22Rv1 (cell line): ENCODE measurements at regions not wholly inside any gene's neighbourhood (a gene's known extent, or its start where the extent isn't known, plus 50 kb on each side); places are given as distances from the start of the nearest gene placed in this dataset.

Experiments used
- H3K27ac ChIP-seq: fragments of 450-650 bp; 2 replicates; pipeline ENCODE4 v1.5.1; 2017
- ZFX ChIP-seq: fragments of 450-650 bp; IDR thresholded peaks from 2 replicates; pipeline ENCODE4 v1.6.1; 2017; ENCODE audit warnings: antibody characterized with exemption, borderline replicate concordance
- TF ChIP-seq, protein P1 (sequence below): fragments of 450-650 bp; IDR thresholded peaks from 2 replicates; pipeline ENCODE4 v1.5.1; 2017; ENCODE audit warnings: mild to moderate bottlenecking

DNA sequence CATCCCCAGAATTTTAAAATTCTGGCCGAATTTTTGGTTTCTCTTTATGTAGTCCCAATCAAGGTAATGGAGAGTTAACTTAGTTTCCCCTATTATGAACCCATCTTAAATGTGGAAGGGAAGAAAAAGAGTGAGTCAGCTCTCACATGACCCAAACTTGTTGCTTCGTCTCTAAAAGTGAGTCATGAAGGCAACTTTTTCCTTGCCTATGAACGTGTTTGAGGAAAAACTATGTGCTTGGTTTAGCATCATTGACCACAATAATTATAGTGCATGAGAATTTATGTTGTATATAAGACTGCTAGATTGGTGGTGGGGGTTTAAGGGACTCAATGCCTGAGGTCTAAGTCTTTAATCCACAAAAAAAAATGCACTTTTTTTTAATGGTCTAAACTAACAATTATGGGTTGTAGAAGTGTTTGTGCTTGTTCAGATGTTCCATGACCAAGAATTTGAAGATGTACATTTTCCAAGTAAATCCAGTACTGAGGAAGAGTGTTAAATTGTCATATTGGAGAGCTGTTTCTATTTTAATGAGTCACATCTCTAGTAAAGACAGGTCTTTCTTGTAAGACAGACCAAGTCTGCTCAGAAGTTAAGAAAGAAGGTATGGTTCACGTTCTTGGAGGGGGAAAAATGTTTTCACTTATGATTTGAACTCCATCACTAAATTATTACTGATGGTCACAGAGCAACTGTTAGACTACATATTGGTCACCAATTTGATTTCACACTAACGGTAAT is 409.9 kb upstream of the MARCKS start:
- no peak for TF ChIP-seq ZFX
- TF ChIP-seq, protein P1, sequence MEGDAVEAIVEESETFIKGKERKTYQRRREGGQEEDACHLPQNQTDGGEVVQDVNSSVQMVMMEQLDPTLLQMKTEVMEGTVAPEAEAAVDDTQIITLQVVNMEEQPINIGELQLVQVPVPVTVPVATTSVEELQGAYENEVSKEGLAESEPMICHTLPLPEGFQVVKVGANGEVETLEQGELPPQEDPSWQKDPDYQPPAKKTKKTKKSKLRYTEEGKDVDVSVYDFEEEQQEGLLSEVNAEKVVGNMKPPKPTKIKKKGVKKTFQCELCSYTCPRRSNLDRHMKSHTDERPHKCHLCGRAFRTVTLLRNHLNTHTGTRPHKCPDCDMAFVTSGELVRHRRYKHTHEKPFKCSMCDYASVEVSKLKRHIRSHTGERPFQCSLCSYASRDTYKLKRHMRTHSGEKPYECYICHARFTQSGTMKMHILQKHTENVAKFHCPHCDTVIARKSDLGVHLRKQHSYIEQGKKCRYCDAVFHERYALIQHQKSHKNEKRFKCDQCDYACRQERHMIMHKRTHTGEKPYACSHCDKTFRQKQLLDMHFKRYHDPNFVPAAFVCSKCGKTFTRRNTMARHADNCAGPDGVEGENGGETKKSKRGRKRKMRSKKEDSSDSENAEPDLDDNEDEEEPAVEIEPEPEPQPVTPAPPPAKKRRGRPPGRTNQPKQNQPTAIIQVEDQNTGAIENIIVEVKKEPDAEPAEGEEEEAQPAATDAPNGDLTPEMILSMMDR, result no peak
- no peak overlapping the region for H3K27ac ChIP-seq

DNA sequence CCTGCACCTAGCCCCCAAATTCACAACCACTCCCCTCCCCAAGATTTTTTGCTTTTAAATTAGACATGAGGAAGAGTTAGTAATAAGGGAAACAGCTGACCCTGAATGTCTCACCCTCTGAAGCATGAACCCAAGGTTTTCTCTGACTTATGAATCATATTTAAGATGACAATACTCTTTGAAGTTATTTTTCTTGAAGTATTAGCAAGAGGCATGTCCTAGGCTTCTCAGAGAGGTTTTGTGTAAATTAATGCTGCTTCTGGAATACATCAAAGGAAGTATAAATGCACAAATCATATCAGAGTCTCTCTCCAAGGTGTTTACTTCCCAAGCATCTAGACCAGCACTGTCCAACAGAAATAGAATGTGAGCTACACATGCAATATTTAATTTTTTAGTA is 408.1 kb upstream of the MARCKS start:
- TF ChIP-seq ZFX, result no peak
- TF ChIP-seq, protein P1, result no peak
- no peak overlapping the region for H3K27ac ChIP-seq

DNA sequence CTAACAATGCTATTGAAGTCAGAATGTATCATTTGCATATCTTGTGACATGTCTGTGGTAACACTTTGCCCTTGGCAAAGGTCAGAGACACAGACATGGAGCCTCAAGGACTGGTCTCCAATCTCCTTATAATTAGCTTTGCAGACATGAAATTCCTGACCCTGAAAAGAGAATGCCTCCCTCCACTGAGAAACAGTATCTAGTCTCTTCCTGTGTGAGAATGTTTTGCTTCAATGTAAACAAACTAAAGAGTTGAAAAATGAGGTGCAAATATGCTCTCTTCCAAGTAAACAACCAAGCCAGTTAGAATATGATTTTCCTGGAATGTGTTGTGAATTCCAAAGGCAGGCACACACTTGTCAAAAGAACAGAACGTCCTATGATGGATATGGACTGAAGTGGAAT is 407.1 kb upstream of the MARCKS start:
- no peak for TF ChIP-seq ZFX
- TF ChIP-seq, protein P1, result no peak
- H3K27ac ChIP-seq, result no peak overlapping the region

DNA sequence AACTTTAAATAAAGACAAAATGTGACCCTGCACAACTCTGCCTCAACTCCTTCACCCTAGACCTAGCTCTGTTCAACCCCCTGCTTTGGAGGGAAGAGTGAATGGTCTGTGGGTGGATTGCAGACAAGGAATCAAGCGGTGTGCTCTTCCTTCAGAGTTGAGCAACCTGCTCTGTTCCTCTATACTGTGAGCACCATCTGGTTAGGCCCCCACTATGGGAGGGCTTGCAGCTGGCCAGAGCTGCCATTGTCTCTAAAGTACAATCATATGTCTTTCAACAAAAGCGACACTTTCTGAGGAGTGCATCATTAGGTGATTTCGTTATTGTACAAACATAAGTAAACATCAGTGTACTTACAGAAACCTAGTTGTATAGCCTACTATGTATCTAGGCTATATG is 406.1 kb upstream of the MARCKS start:
- no peak for TF ChIP-seq ZFX
- TF ChIP-seq, protein P1, result no peak
- no peak overlapping the region for H3K27ac ChIP-seq

DNA sequence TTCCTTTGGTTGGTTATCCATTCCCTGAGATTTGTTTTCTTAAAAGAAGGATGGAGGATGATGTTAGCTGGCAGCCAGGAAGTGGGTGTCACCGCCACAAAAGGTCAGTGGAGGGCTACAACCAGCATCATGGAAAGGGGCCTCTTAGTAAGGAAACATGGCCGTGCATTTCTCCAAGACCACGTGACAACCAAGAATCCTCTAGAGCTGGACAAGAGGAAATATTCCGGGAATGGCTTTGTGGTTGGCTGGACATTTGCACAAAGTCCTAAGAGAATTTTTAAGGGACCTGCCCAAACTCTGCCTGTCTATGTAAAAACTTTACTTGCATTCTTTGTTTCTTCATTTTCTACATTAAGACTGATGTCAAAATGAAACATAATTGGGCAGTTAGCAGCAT is 399.9 kb upstream of the MARCKS start:
- no peak for TF ChIP-seq ZFX
- TF ChIP-seq, protein P1, result no peak
- no peak overlapping the region for H3K27ac ChIP-seq

DNA sequence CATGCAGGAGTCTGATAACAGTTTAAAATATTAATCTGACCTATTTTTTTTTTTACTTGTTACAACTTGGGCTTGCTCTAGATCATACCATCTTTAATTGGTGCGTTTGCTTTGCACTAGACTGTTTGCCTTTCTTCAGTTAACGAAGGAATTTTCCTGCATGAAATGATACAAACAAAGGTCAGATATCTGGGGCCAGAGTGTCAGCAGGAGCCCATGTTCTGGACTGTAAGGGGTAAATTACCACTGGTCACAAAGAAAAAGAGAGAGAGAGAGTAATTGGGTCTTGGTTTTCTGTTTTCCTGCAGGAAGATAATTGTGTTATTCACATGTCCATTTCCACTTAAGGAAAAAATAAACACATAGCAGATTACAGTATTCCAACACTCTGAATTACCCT is 399.4 kb upstream of the MARCKS start:
- TF ChIP-seq, protein P1, result no peak
- no peak for TF ChIP-seq ZFX
- H3K27ac ChIP-seq, result no peak overlapping the region

DNA sequence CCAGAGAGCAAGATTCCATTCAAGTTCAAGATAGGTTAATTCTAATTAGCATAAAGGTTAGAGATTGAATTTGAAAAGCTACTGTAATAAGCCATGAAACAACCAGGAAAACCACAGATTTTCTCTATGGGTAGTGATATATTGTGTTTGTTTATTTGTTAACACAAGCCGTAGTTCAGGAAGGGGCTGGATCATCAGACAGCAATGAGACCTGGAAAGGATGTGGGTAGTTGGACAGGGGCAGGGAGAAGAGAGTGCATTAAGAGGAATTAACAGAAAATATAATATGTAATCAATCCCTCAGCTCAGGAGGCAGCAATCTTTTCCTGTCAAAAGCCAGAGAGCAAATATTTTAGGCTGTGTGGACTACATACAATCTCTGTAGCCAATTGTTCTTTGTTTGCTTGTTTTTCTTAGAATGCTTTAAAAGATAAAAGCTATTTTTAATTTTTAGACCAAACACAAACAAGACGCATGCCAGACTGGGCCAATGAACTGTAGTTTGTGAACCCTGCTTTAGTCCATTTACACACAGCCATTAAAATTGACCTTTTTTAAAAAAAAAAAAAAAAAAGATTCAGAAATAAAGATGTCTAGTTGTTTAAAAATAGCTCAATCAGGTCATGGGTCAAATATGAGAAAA is 398.7 kb upstream of the MARCKS start:
- TF ChIP-seq, protein P1, result no peak
- no peak for TF ChIP-seq ZFX
- no peak overlapping the region for H3K27ac ChIP-seq
